Mammary epithelial cell (primary cell): ENCODE measurements at regions not wholly inside any gene's neighbourhood (a gene's known extent, or its start where the extent isn't known, plus 50 kb on each side); places are given as distances from the start of the nearest gene placed in this dataset.

Source experiments
- EZH2 ChIP-seq: IDR thresholded peaks from 2 replicates; pipeline ENCODE4 v1.6.1; 2012; ENCODE audit warnings: low read length, inconsistent platforms, borderline replicate concordance
- TF ChIP-seq, protein P1 (sequence below), 2 donors: IDR thresholded peaks in 1 of 2; conservative IDR thresholded peaks in 1 of 2; 2 replicates each; pipeline ENCODE4 v1.5.1; 2011 to 2012; ENCODE audit warnings: inconsistent platforms in 2 of 2, low read length in 2 of 2, mild to moderate bottlenecking in 2 of 2, control low read depth in 1 of 2, low read depth in 1 of 2; ENCODE audit not compliant: insufficient read depth in 1 of 2; ENCODE audit errors: extremely low read depth in 1 of 2

DNA sequence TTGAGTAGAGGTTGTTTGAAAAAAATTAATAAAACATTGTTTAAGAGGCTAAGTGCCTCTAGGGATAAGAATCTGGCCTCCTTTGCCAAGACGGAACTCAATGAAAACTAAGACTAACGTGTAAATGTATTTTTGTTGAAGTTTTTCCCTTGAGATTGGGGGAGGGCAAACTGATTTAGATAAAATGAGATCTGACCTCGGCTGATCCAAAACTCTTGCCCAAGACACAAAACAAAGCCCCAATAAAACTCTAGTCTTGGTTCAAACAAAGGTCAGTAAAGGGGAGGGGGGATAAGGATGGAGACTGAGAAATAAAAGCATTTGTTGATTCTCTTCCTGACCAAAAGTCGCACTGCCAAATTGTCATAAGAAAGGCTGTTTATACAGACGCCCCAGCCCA is 134.8 kb upstream of the DPT start:
- TF ChIP-seq, protein P1, sequence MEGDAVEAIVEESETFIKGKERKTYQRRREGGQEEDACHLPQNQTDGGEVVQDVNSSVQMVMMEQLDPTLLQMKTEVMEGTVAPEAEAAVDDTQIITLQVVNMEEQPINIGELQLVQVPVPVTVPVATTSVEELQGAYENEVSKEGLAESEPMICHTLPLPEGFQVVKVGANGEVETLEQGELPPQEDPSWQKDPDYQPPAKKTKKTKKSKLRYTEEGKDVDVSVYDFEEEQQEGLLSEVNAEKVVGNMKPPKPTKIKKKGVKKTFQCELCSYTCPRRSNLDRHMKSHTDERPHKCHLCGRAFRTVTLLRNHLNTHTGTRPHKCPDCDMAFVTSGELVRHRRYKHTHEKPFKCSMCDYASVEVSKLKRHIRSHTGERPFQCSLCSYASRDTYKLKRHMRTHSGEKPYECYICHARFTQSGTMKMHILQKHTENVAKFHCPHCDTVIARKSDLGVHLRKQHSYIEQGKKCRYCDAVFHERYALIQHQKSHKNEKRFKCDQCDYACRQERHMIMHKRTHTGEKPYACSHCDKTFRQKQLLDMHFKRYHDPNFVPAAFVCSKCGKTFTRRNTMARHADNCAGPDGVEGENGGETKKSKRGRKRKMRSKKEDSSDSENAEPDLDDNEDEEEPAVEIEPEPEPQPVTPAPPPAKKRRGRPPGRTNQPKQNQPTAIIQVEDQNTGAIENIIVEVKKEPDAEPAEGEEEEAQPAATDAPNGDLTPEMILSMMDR (conservative IDR thresholded peaks at IDR 0.05 in 1 of 2, IDR thresholded peaks at IDR 0.05 in 1 of 2; ENCODE audit: extremely low read depth in 1 of 2, insufficient read depth in 1 of 2, low read depth in 1 of 2, low read length in 2 of 2), result no peak
- no peak for TF ChIP-seq EZH2
